ENCODE measurements at regions not wholly inside any gene's neighbourhood (a gene's known extent, or its start where the extent isn't known, plus 50 kb on each side); places are given as distances from the start of the nearest gene placed in this dataset.

DNA sequence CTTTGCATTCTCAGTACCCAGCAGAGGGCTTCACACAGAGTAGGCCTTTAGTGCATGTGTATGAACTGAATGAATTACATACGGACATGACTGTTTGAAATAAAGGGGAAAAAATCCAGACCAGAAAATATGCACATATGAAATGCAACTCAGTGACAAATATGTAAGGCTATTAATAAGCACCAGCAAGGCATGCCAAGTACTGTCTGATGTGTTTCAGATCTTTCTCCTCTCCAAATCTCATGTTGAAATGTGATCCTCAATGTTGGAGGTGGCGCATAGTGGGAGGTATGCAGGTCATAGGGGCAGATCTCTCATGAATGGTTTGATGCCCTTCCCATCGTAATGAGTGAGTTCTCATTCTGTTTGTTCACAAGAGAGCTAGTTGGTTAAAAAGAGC is 87.3 kb upstream of the TOMM7 start:
- H3K36me3 ChIP-seq (ENCODE audit: control insufficient read depth, insufficient read depth, low read length) = no peaks in the 10 kb centered on the region
- no peak overlapping the region for H3K27ac ChIP-seq (ENCODE audit: low read length)
- Mint-ChIP-seq H3K9me3 (peaks cover 2 to 4% of the 10 kb centered on the region in 2 donors), H3K4me3 (no peak overlapping the region), H3K36me3 (no peaks in the 10 kb centered on the region), H3K27me3 (ENCODE audit: low read depth in 2 of 2) (no peaks in the 10 kb centered on the region), H3K27ac (no peak overlapping the region), H3K4me1 (no peaks in the 10 kb centered on the region)
- intact Hi-C loops (cut with micrococcal nuclease) = no loop called here
- no peaks in the 10 kb centered on the region for H3K9me3 ChIP-seq (ENCODE audit: control insufficient read depth, insufficient read depth, low read length)
- TF ChIP-seq, protein P1, sequence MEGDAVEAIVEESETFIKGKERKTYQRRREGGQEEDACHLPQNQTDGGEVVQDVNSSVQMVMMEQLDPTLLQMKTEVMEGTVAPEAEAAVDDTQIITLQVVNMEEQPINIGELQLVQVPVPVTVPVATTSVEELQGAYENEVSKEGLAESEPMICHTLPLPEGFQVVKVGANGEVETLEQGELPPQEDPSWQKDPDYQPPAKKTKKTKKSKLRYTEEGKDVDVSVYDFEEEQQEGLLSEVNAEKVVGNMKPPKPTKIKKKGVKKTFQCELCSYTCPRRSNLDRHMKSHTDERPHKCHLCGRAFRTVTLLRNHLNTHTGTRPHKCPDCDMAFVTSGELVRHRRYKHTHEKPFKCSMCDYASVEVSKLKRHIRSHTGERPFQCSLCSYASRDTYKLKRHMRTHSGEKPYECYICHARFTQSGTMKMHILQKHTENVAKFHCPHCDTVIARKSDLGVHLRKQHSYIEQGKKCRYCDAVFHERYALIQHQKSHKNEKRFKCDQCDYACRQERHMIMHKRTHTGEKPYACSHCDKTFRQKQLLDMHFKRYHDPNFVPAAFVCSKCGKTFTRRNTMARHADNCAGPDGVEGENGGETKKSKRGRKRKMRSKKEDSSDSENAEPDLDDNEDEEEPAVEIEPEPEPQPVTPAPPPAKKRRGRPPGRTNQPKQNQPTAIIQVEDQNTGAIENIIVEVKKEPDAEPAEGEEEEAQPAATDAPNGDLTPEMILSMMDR (IDR thresholded peaks at IDR 0.05) = no peak
- H3K4me3 ChIP-seq (ENCODE audit: low read length) = no peak overlapping the region
- WGBS (ENCODE audit: insufficient coverage) = 96% methylated on average over 3 of the region's 3 CpGs
- ATAC-seq (no peak), DNase-seq (no peak)
- no peaks in the 10 kb centered on the region for H3K4me1 ChIP-seq (ENCODE audit: control insufficient read depth, insufficient read depth, low read length)
- no peaks in the 10 kb centered on the region for H3K27me3 ChIP-seq (ENCODE audit: control insufficient read depth, insufficient read depth, low read length)

DNA sequence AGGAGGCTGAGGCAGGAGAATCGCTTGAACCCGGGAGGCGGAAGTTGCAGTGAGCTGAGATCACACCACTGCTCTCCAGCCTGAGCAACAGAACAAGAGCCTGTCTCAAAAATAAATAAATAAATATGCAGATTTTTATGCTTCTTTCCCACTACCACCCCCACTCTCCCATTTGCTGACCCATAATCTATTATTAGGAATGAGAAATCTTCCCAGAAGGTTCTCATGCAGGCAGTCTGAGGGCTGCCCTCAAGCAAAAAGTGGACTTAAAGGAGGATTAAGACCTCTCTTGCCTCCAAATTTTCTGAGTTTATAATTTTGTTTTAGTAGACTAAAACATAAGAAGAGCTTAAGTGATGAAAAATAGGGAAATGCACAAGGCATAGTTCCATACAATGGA is 85.2 kb upstream of the TOMM7 start:
- Histone ChIP-seq H3K9me3 (ENCODE audit: control insufficient read depth, insufficient read depth, low read length) (no peaks in the 10 kb centered on the region), H3K4me3 (ENCODE audit: low read length) (no peak overlapping the region), H3K4me1 (ENCODE audit: control insufficient read depth, insufficient read depth, low read length) (no peaks in the 10 kb centered on the region), H3K27me3 (ENCODE audit: control insufficient read depth, insufficient read depth, low read length) (no peaks in the 10 kb centered on the region), H3K27ac (ENCODE audit: low read length) (no peak overlapping the region), H3K36me3 (ENCODE audit: control insufficient read depth, insufficient read depth, low read length) (no peaks in the 10 kb centered on the region)
- Mint-ChIP-seq H3K9me3 (peaks cover 0 to 2% of the 10 kb centered on the region in 2 donors), H3K4me3 (no peak overlapping the region), H3K4me1 (no peaks in the 10 kb centered on the region), H3K27me3 (ENCODE audit: low read depth in 2 of 2) (no peaks in the 10 kb centered on the region), H3K27ac (no peak overlapping the region), H3K36me3 (no peaks in the 10 kb centered on the region)
- 96% methylated on average over 3 of the region's 3 CpGs for WGBS (ENCODE audit: insufficient coverage)
- TF ChIP-seq, protein P1 (IDR thresholded peaks at IDR 0.05) = no peak
- DNase-seq = no peak
- intact Hi-C loops (cut with micrococcal nuclease) = no loop called here
- ATAC-seq = no peak

DNA sequence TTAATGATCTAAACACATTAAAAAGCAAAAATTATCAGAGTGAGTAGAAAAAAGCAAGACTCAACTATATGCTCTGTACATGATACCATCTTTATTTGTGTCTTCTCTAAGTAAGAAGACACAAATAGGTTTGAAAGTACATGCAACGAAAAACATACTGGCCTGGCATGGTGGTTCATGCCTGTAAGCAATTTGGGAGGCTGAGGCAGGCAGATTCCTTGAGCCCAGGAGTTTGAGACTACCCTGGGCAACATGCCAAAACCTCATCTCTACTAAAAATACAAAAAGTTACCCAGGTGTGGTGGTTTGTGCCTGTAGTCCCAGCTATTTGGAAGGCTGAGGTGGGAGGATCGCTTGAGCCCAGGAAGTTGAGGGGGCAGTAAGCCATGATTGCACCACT is 78.1 kb upstream of the TOMM7 start:
- H3K27ac Mint-ChIP-seq = no peak overlapping the region
- WGBS (ENCODE audit: insufficient coverage) = 81% methylated on average over 1 of the region's 2 CpGs
- no peak for DNase-seq
- H3K9me3 Mint-ChIP-seq = peaks cover 0 to 2% of the 10 kb centered on the region in 2 donors
- Histone ChIP-seq H3K9me3 (ENCODE audit: control insufficient read depth, insufficient read depth, low read length) (no peaks in the 10 kb centered on the region), H3K4me1 (ENCODE audit: control insufficient read depth, insufficient read depth, low read length) (no peaks in the 10 kb centered on the region), H3K36me3 (ENCODE audit: control insufficient read depth, insufficient read depth, low read length) (no peaks in the 10 kb centered on the region), H3K27me3 (ENCODE audit: control insufficient read depth, insufficient read depth, low read length) (no peaks in the 10 kb centered on the region), H3K27ac (ENCODE audit: low read length) (no peak overlapping the region), H3K4me3 (ENCODE audit: low read length) (no peak overlapping the region)
- intact Hi-C loops (cut with micrococcal nuclease) = no loop called here
- H3K36me3 Mint-ChIP-seq = no peaks in the 10 kb centered on the region
- H3K4me1 Mint-ChIP-seq = no peaks in the 10 kb centered on the region
- no peak overlapping the region for H3K4me3 Mint-ChIP-seq
- H3K27me3 Mint-ChIP-seq (ENCODE audit: low read depth in 2 of 2) = peaks cover 0 to 10% of the 10 kb centered on the region in 2 donors
- no peak for ATAC-seq
- TF ChIP-seq, protein P1 (IDR thresholded peaks at IDR 0.05) = no peak

DNA sequence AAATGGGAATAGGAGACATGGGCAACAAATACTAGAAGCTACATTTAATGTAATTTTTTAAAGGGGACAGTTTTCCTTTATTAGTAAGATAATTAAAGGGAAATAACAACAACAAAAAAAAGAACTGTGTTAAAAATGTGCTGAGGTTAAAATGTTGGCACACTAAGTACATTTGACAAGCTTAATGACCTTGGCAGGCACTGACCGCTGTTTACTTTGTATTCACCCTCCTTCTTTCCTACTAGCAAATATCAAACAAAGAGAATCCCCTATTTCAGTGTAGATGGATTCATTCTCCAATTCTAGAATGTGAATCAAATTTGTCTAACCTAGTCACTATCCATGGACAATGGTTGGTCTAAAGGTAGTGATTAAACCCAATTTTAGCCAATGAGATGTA is 77.5 kb upstream of the TOMM7 start:
- no peaks in the 10 kb centered on the region for H3K4me1 Mint-ChIP-seq

More for the DNA sequence above, 77.5 kb upstream of the TOMM7 start:
- H3K4me3 ChIP-seq (ENCODE audit: low read length) = no peak overlapping the region
- intact Hi-C loops (cut with micrococcal nuclease) = no loop called here
- DNase-seq (no peak), ATAC-seq (no peak)
- no peaks in the 10 kb centered on the region for H3K36me3 ChIP-seq (ENCODE audit: control insufficient read depth, insufficient read depth, low read length)
- Mint-ChIP-seq H3K36me3 (no peaks in the 10 kb centered on the region), H3K4me3 (no peak overlapping the region), H3K27me3 (ENCODE audit: low read depth in 2 of 2) (peaks cover 0 to 10% of the 10 kb centered on the region in 2 donors), H3K27ac (no peak overlapping the region), H3K9me3 (peaks cover 0 to 2% of the 10 kb centered on the region in 2 donors)
- H3K27me3 ChIP-seq (ENCODE audit: control insufficient read depth, insufficient read depth, low read length) = no peaks in the 10 kb centered on the region
- TF ChIP-seq, protein P1 (IDR thresholded peaks at IDR 0.05) = no peak
- no peaks in the 10 kb centered on the region for H3K4me1 ChIP-seq (ENCODE audit: control insufficient read depth, insufficient read depth, low read length)
- no peaks in the 10 kb centered on the region for H3K9me3 ChIP-seq (ENCODE audit: control insufficient read depth, insufficient read depth, low read length)
- no peak overlapping the region for H3K27ac ChIP-seq (ENCODE audit: low read length)
- no CpG with 5 or more reads among the region's 1 CpG for WGBS (ENCODE audit: insufficient coverage)
